Gastrocnemius medialis (tissue), 4 donors: ENCODE measurements at regions not wholly inside any gene's neighbourhood (a gene's known extent, or its start where the extent isn't known, plus 50 kb on each side); places are given as distances from the start of the nearest gene placed in this dataset.

Experiments
- ATAC-seq, 2 donors: fragments of 150-250 bp; one replicate each; pipeline ENCODE4 v1.9.1; 2016
- DNase-seq, 2 donors: peaks; one replicate each; pipeline ENCODE4 v3.0.0-alpha.2; 2019
- H3K27ac ChIP-seq, 4 donors: fragments of 200-600 bp; sonication (generic); 1 replicate in 1 of 4; 2 replicates in 3 of 4; pipeline ENCODE4 v1.5.1; 2016 to 2018; ENCODE audit warnings: mild to moderate bottlenecking in 2 of 4, moderate library complexity in 1 of 4
- H3K27me3 ChIP-seq, 3 donors: fragments of 200-600 bp; sonication (generic) in 2 of 3; 1 replicate in 1 of 3; 2 replicates in 2 of 3; pipeline versions ENCODE4 v1.5.1 to v1.6.0; 2016 to 2019; ENCODE audit warnings: mild to moderate bottlenecking in 1 of 3, moderate library complexity in 1 of 3
- H3K36me3 ChIP-seq, 2 donors: fragments of 200-600 bp; sonication (generic) in 1 of 2; one replicate each; pipeline ENCODE4 v1.5.1; 2017 to 2018
- H3K4me1 ChIP-seq, 2 donors: fragments of 200-600 bp; sonication (generic) in 1 of 2; one replicate each; pipeline ENCODE4 v1.5.1; 2016 to 2017; ENCODE audit warnings: mild to moderate bottlenecking in 2 of 2
- H3K4me3 ChIP-seq, 4 donors: fragments of 200-600 bp; sonication (generic) in 3 of 4; 1 replicate in 1 of 4; 2 replicates in 3 of 4; pipeline ENCODE4 v1.5.1; 2016 to 2019; ENCODE audit warnings: mild to moderate bottlenecking in 2 of 4
- H3K9me3 ChIP-seq, 3 donors: fragments of 200-600 bp; sonication (generic) in 2 of 3; 1 replicate in 1 of 3; 2 replicates in 2 of 3; pipeline ENCODE4 v1.5.1; 2016 to 2019
- CTCF ChIP-seq, 5 experiments: fragments of 450-650 bp in 3 of 5; fragments of 200-600 bp in 2 of 5; sonication (generic) in 2 of 5; IDR thresholded peaks in 4 of 5; conservative IDR thresholded peaks in 1 of 5; 1 replicate in 4 of 5; 2 replicates in 1 of 5; pipeline ENCODE4 v1.5.1; 2016 to 2019; ENCODE audit warnings: antibody characterized with exemption in 5 of 5, mild to moderate bottlenecking in 3 of 5, moderate library complexity in 3 of 5
- POLR2A ChIP-seq, 2 donors: fragments of 450-650 bp; IDR thresholded peaks; one replicate each; pipeline ENCODE4 v1.6.1; 2017; ENCODE audit warnings: antibody characterized with exemption in 2 of 2, mild to moderate bottlenecking in 2 of 2, moderate library complexity in 2 of 2
- in situ Hi-C, 4 donors: fragments of 200-750 bp; cut with MboI; loops; one replicate each; pipeline versions ENCODE4 v1.15.0 to v1.8.0; 2017; ENCODE audit warnings: low sequenced_read_pairs in 4 of 4
- intact Hi-C: fragments of 100-400 bp; cut with DNase I; formaldehyde crosslinking; loops from one replicate; pipeline ENCODE4 v1.15.1; 2023; ENCODE audit warnings: low total_unique reads

GRCh38 chr2:19750136-19750535 lies 151.6 kb downstream of the TTC32 start:
- Histone ChIP-seq H3K9me3 (no peaks in the 10 kb centered on the region), H3K4me3 (no peak overlapping the region), H3K4me1 (no peaks in the 10 kb centered on the region), H3K27me3 (no peaks in the 10 kb centered on the region), H3K27ac (no peak overlapping the region), H3K36me3 (no peaks in the 10 kb centered on the region)
- DNase-seq (no peak), ATAC-seq (no peak)
- intact Hi-C loops (no loop called here), in situ Hi-C loops (no loop called here)
- TF ChIP-seq CTCF (IDR thresholded peaks at IDR 0.05 in 4 of 5, conservative IDR thresholded peaks at IDR 0.05 in 1 of 5) = no peak
- no peak for TF ChIP-seq POLR2A (IDR thresholded peaks at IDR 0.05)

- Histone ChIP-seq H3K9me3 (no peaks in the 10 kb centered on the region), H3K4me1 (no peaks in the 10 kb centered on the region), H3K4me3 (no peak overlapping the region), H3K27me3 (no peaks in the 10 kb centered on the region), H3K36me3 (no peaks in the 10 kb centered on the region), H3K27ac (no peak overlapping the region)
- no peak for TF ChIP-seq CTCF (IDR thresholded peaks at IDR 0.05 in 4 of 5, conservative IDR thresholded peaks at IDR 0.05 in 1 of 5)
- TF ChIP-seq POLR2A (IDR thresholded peaks at IDR 0.05) = no peak
- intact Hi-C loops (no loop called here), in situ Hi-C loops (no loop called here)
- ATAC-seq (no peak), DNase-seq (no peak)
Observed at GRCh38 chr2:19749507-19749836, 152.3 kb downstream of the TTC32 start.

GRCh38 chr2:19748711-19749506 lies 152.9 kb downstream of the TTC32 start:
- intact Hi-C loops = no loop called here
- DNase-seq = no peak
- no peaks in the 10 kb centered on the region for H3K4me1 ChIP-seq
- no peak for ATAC-seq
- TF ChIP-seq CTCF (IDR thresholded peaks at IDR 0.05 in 4 of 5, conservative IDR thresholded peaks at IDR 0.05 in 1 of 5) (no peak), POLR2A (IDR thresholded peaks at IDR 0.05) (no peak)
- H3K4me3 ChIP-seq = no peak overlapping the region
- no peaks in the 10 kb centered on the region for H3K36me3 ChIP-seq
- no peak overlapping the region for H3K27ac ChIP-seq
- H3K27me3 ChIP-seq = no peaks in the 10 kb centered on the region
- in situ Hi-C loops = no loop called here
- H3K9me3 ChIP-seq = no peaks in the 10 kb centered on the region

GRCh38 chr2:19748073-19748375 lies 153.8 kb downstream of the TTC32 start:
- Histone ChIP-seq H3K4me1 (no peaks in the 10 kb centered on the region), H3K27me3 (no peaks in the 10 kb centered on the region), H3K4me3 (no peak overlapping the region), H3K27ac (peak overlapping the region in 1 of 4 donors; percentile 17), H3K36me3 (no peaks in the 10 kb centered on the region), H3K9me3 (no peaks in the 10 kb centered on the region)
- intact Hi-C loops (no loop called here), in situ Hi-C loops (no loop called here)
- ATAC-seq (no peak), DNase-seq (no peak)
- TF ChIP-seq CTCF (IDR thresholded peaks at IDR 0.05 in 4 of 5, conservative IDR thresholded peaks at IDR 0.05 in 1 of 5) = no peak
- TF ChIP-seq POLR2A (IDR thresholded peaks at IDR 0.05) = no peak
